Endothelial cell of umbilical vein (primary cell): ENCODE measurements at regions not wholly inside any gene's neighbourhood (a gene's known extent, or its start where the extent isn't known, plus 50 kb on each side); places are given as distances from the start of the nearest gene placed in this dataset.

ENCODE experiments used
- BruUV-seq: library from RNA; stranded (reverse); fragments of 400-500 nt; replicated peaks from 2 replicates; lab custom pipeline; 2021; lab: Mats Ljungman, UMichigan
- CTCF ChIA-PET: fragments of 300-600, 350-600 bp; sonication (Branson Sonifier 250); formaldehyde crosslinking; loops from one replicate; lab custom pipeline; 2021; ENCODE audit warnings: antibody characterized with exemption, inconsistent platforms; lab: Charles Lee
- POLR2A ChIA-PET: fragments of 300-600, 350-600 bp; sonication (Branson Sonifier 250); formaldehyde crosslinking; loops from one replicate; lab custom pipeline; 2021; ENCODE audit warnings: antibody characterized with exemption, inconsistent platforms; lab: Charles Lee
- DNase-seq: peaks from one replicate; pipeline ENCODE4 v3.0.0-alpha.2; 2011; ENCODE audit warnings: low read depth, low spot score
- FAIRE-seq: peaks from 2 replicates; lab custom pipeline; 2011; peaks lifted over from hg19 to GRCh38; lab: Jason Lieb, UNC
- H2AFZ ChIP-seq: 2 replicates; pipeline ENCODE4 v1.6.0; 2012; ENCODE audit warnings: low read depth, low read length, control low read depth, inconsistent platforms
- H3K27ac ChIP-seq: 2 replicates; pipeline ENCODE4 v1.5.1; 2011; ENCODE audit warnings: low read depth, mild to moderate bottlenecking, control low read depth, low read length, moderate library complexity; ENCODE audit not compliant: insufficient read depth
- H3K27me3 ChIP-seq, 2 experiments: 2 replicates each; pipeline versions ENCODE4 v1.6.0 to v1.6.1; 2011; ENCODE audit warnings: low read length in 2 of 2, mixed read lengths in 1 of 2; ENCODE audit not compliant: control insufficient read depth in 2 of 2, insufficient read depth in 2 of 2
- H3K36me3 ChIP-seq, 2 experiments: 2 replicates in 1 of 2; 3 replicates in 1 of 2; pipeline ENCODE4 v1.5.1; 2011; ENCODE audit warnings: low read length in 2 of 2, mild to moderate bottlenecking in 1 of 2, moderate library complexity in 1 of 2; ENCODE audit not compliant: control insufficient read depth in 2 of 2, insufficient read depth in 2 of 2; ENCODE audit errors: extremely low read depth in 1 of 2
- H3K4me1 ChIP-seq: 3 replicates; pipeline ENCODE4 v1.5.1; 2011; ENCODE audit warnings: mild to moderate bottlenecking, low read length; ENCODE audit not compliant: control insufficient read depth, insufficient read depth; ENCODE audit errors: extremely low read depth
- H3K4me2 ChIP-seq: 2 replicates; pipeline ENCODE4 v1.6.1; 2011; ENCODE audit warnings: low read length, control low read depth, mixed read lengths; ENCODE audit not compliant: insufficient read depth
- H3K4me3 ChIP-seq, 3 experiments: fragments of 200-600 bp in 1 of 3; sonication (generic), shearing (Covaris generic) in 1 of 3; replicated peaks in 1 of 3; 2 replicates each; pipeline ENCODE4 v1.5.1; 2011 to 2016; ENCODE audit warnings: control low read depth in 3 of 3, low read length in 3 of 3, mild to moderate bottlenecking in 2 of 3, inconsistent platforms in 1 of 3, low read depth in 1 of 3, moderate library complexity in 1 of 3; ENCODE audit not compliant: insufficient read depth in 1 of 3
- H3K79me2 ChIP-seq: 2 replicates; pipeline ENCODE4 v1.6.0; 2012; ENCODE audit warnings: low read length, inconsistent platforms; ENCODE audit not compliant: control insufficient read depth, insufficient read depth
- H3K9ac ChIP-seq: replicated peaks from 2 replicates; pipeline ENCODE3; 2011; ENCODE audit warnings: low read length, control low read depth; ENCODE audit not compliant: insufficient read depth; ENCODE audit errors: extremely low read depth
- H3K9me1 ChIP-seq: replicated peaks from 3 replicates; pipeline ENCODE4 v1.6.0; 2011; ENCODE audit warnings: mild to moderate bottlenecking, low read length; ENCODE audit not compliant: control insufficient read depth, insufficient read depth; ENCODE audit errors: extremely low read depth
- H3K9me3 ChIP-seq: replicated peaks from 2 replicates; pipeline ENCODE4 v1.5.1; 2012; ENCODE audit warnings: low read length, inconsistent platforms; ENCODE audit not compliant: control insufficient read depth, insufficient read depth
- H4K20me1 ChIP-seq: replicated peaks from 2 replicates; pipeline ENCODE3; 2011; ENCODE audit warnings: mild to moderate bottlenecking, low read length; ENCODE audit not compliant: control insufficient read depth, insufficient read depth; ENCODE audit errors: extremely low read depth
- EZH2 ChIP-seq: IDR thresholded peaks from 2 replicates; pipeline ENCODE4 v1.6.1; 2012; ENCODE audit warnings: borderline replicate concordance, low read depth, mild to moderate bottlenecking, moderate library complexity, low read length, inconsistent platforms; ENCODE audit not compliant: severe bottlenecking
- FOS ChIP-seq: IDR thresholded peaks from 2 replicates; pipeline ENCODE4 v1.6.1; 2011; ENCODE audit warnings: mild to moderate bottlenecking, low read length, moderate library complexity, borderline replicate concordance; ENCODE audit not compliant: insufficient read depth
- GATA2 ChIP-seq: IDR thresholded peaks from 2 replicates; pipeline ENCODE4 v1.7.0; 2011; ENCODE audit warnings: low read depth, mild to moderate bottlenecking, moderate library complexity, mixed read lengths, low read length; ENCODE audit not compliant: insufficient read length, insufficient read depth
- JUN ChIP-seq: IDR thresholded peaks from 2 replicates; pipeline ENCODE4 v1.6.1; 2011; ENCODE audit warnings: borderline replicate concordance, low read depth; ENCODE audit not compliant: insufficient read length, insufficient read depth
- MYC ChIP-seq: IDR thresholded peaks from one replicate; pipeline ENCODE4 v1.6.1; 2011; ENCODE audit warnings: mild to moderate bottlenecking, low read depth, low read length
- POLR2A ChIP-seq: IDR thresholded peaks from 2 replicates; pipeline ENCODE4 v1.6.1; 2012; ENCODE audit warnings: low read depth, mild to moderate bottlenecking, control low read depth, low read length
- POLR2AphosphoS5 ChIP-seq: IDR thresholded peaks from 2 replicates; pipeline ENCODE4 v1.6.1; 2012; ENCODE audit warnings: low read depth, mild to moderate bottlenecking, control low read depth, low read length, moderate library complexity; ENCODE audit not compliant: insufficient read depth
- dilution Hi-C: fragments of 300-500 bp; cut with MboI; formaldehyde crosslinking; loops from one replicate; pipeline ENCODE4 v1.15.0; 2019; ENCODE audit warnings: low sequenced_read_pairs; ENCODE audit not compliant: extremely low pct_ligation_motif_present
- intact Hi-C: fragments of 100-400 bp; cut with micrococcal nuclease; formaldehyde crosslinking; loops from one replicate; pipeline ENCODE4 v1.10.0; 2022
- TF ChIP-seq, protein P1 (sequence below), 2 donors: IDR thresholded peaks; 1 replicate in 1 of 2; 2 replicates in 1 of 2; pipeline ENCODE4 v1.5.1; 2011; ENCODE audit warnings: low read length in 2 of 2, mild to moderate bottlenecking in 2 of 2, moderate library complexity in 2 of 2, control low read depth in 1 of 2, inconsistent platforms in 1 of 2, low read depth in 1 of 2; ENCODE audit not compliant: insufficient read depth in 1 of 2; ENCODE audit errors: extremely low read depth in 1 of 2
- TF ChIP-seq, protein P2 (sequence below): IDR thresholded peaks from 2 replicates; pipeline ENCODE4 v1.6.1; 2011; ENCODE audit not compliant: insufficient read depth, insufficient read length

DNA sequence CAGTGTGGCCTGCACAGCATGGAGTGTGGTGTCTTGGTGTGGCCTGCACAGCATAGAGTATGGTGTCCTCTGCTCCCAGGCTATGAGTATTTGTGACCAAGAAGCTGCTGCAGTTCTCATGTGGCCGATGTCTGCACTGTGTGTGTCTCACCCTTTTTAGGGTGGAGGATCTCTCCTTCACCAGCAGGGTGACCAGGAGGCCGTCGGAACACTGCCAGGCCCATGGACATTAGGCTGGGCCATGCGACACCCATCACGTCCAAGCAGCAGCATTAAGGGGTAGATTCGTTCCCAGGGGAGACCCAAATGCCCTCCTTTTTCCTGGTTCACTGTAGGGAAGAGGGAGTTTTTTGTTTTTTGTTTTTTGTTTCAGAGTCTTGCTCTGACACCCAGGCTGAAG lies 115.3 kb upstream of the SPIN1 start:
- Histone ChIP-seq H4K20me1 (no peaks in the 10 kb centered on the region), H2AFZ (no peak overlapping the region), H3K36me3 (no peaks in the 10 kb centered on the region), H3K79me2 (no peaks in the 10 kb centered on the region), H3K9ac (no peak overlapping the region), H3K9me3 (no peaks in the 10 kb centered on the region), H3K27me3 (no peaks in the 10 kb centered on the region), H3K9me1 (no peaks in the 10 kb centered on the region), H3K27ac (no peak overlapping the region), H3K4me3 (no peak overlapping the region), H3K4me1 (peaks cover 3% of the 10 kb centered on the region), H3K4me2 (no peak overlapping the region)
- POLR2A ChIA-PET: no interaction called here
- CTCF ChIA-PET: no interaction called here
- FAIRE-seq (no peak), DNase-seq (no peak)
- TF ChIP-seq, protein P1, sequence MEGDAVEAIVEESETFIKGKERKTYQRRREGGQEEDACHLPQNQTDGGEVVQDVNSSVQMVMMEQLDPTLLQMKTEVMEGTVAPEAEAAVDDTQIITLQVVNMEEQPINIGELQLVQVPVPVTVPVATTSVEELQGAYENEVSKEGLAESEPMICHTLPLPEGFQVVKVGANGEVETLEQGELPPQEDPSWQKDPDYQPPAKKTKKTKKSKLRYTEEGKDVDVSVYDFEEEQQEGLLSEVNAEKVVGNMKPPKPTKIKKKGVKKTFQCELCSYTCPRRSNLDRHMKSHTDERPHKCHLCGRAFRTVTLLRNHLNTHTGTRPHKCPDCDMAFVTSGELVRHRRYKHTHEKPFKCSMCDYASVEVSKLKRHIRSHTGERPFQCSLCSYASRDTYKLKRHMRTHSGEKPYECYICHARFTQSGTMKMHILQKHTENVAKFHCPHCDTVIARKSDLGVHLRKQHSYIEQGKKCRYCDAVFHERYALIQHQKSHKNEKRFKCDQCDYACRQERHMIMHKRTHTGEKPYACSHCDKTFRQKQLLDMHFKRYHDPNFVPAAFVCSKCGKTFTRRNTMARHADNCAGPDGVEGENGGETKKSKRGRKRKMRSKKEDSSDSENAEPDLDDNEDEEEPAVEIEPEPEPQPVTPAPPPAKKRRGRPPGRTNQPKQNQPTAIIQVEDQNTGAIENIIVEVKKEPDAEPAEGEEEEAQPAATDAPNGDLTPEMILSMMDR (IDR thresholded peaks at IDR 0.05; ENCODE audit: extremely low read depth in 1 of 2, insufficient read depth in 1 of 2, low read depth in 1 of 2, low read length in 2 of 2): no peak
- TF ChIP-seq POLR2A: no peak
- no peak for TF ChIP-seq JUN
- TF ChIP-seq MYC: no peak
- TF ChIP-seq GATA2: no peak
- no peak for TF ChIP-seq FOS
- TF ChIP-seq EZH2: no peak
- TF ChIP-seq, protein P2, sequence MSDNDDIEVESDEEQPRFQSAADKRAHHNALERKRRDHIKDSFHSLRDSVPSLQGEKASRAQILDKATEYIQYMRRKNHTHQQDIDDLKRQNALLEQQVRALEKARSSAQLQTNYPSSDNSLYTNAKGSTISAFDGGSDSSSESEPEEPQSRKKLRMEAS: no peak
- no peak for TF ChIP-seq POLR2AphosphoS5
- BruUV-seq: no TSS peak
- dilution Hi-C loops (no loop called here), intact Hi-C loops (loop anchor here (5.0 kb wide), 2 partner anchors 76 to 259 kb away; no protein-coding TSS in a partner anchor)
